Tibial nerve (tissue), 4 donors: ENCODE measurements at regions not wholly inside any gene's neighbourhood (a gene's known extent, or its start where the extent isn't known, plus 50 kb on each side); places are given as distances from the start of the nearest gene placed in this dataset.

Experiments used
- EP300 ChIP-seq, 2 donors: sonication (generic); formaldehyde crosslinking; IDR thresholded peaks; one replicate each; pipeline ENCODE4 v1.6.1; 2017; ENCODE audit warnings: antibody characterized with exemption in 2 of 2, mild to moderate bottlenecking in 1 of 2
- POLR2A ChIP-seq, 2 donors: fragments of 450-650 bp; IDR thresholded peaks; one replicate each; pipeline ENCODE4 v1.6.1; 2017; ENCODE audit warnings: antibody characterized with exemption in 2 of 2, mild to moderate bottlenecking in 2 of 2, moderate library complexity in 2 of 2
- TF ChIP-seq, protein P1 (sequence below), 5 experiments: fragments of 200-600 bp in 3 of 5; fragments of 450-650 bp in 2 of 5; sonication (generic) in 3 of 5; IDR thresholded peaks; one replicate each; pipeline ENCODE4 v1.5.1; 2016 to 2019; ENCODE audit warnings: antibody characterized with exemption in 5 of 5, mild to moderate bottlenecking in 3 of 5, moderate library complexity in 2 of 5

DNA sequence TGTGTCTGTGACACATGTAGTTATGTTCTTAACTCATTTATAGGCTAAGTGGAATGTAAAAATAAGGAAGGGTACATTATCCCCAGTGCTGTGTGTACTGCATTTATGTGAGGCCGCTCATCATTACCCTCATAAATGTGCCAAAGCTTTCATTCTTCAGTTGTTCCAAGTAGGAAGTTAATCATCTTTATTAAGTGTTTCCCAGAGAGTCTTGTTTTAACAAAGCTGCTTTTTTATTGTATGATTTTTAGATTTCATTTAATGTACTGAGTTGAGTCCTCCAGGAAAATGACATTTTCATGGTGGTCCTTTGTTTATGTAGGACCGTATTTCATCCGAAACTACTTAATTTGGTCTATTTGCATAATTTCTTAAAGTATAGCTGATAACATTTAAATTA lies 379.8 kb downstream of the DLEU7 start:
- TF ChIP-seq, protein P1, sequence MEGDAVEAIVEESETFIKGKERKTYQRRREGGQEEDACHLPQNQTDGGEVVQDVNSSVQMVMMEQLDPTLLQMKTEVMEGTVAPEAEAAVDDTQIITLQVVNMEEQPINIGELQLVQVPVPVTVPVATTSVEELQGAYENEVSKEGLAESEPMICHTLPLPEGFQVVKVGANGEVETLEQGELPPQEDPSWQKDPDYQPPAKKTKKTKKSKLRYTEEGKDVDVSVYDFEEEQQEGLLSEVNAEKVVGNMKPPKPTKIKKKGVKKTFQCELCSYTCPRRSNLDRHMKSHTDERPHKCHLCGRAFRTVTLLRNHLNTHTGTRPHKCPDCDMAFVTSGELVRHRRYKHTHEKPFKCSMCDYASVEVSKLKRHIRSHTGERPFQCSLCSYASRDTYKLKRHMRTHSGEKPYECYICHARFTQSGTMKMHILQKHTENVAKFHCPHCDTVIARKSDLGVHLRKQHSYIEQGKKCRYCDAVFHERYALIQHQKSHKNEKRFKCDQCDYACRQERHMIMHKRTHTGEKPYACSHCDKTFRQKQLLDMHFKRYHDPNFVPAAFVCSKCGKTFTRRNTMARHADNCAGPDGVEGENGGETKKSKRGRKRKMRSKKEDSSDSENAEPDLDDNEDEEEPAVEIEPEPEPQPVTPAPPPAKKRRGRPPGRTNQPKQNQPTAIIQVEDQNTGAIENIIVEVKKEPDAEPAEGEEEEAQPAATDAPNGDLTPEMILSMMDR (IDR thresholded peaks at IDR 0.05): no peak
- TF ChIP-seq EP300 (IDR thresholded peaks at IDR 0.05) (no peak), POLR2A (IDR thresholded peaks at IDR 0.05) (no peak)
